ENCODE measurements at regions not wholly inside any gene's neighbourhood (a gene's known extent, or its start where the extent isn't known, plus 50 kb on each side); places are given as distances from the start of the nearest gene placed in this dataset.

- no peak for DNase-seq
- POLR2A ChIA-PET = no interaction called here
- intact Hi-C loops (cut with micrococcal nuclease) = no loop called here
- no peak overlapping the region for H3K27ac Mint-ChIP-seq
- TF ChIP-seq, protein P1, sequence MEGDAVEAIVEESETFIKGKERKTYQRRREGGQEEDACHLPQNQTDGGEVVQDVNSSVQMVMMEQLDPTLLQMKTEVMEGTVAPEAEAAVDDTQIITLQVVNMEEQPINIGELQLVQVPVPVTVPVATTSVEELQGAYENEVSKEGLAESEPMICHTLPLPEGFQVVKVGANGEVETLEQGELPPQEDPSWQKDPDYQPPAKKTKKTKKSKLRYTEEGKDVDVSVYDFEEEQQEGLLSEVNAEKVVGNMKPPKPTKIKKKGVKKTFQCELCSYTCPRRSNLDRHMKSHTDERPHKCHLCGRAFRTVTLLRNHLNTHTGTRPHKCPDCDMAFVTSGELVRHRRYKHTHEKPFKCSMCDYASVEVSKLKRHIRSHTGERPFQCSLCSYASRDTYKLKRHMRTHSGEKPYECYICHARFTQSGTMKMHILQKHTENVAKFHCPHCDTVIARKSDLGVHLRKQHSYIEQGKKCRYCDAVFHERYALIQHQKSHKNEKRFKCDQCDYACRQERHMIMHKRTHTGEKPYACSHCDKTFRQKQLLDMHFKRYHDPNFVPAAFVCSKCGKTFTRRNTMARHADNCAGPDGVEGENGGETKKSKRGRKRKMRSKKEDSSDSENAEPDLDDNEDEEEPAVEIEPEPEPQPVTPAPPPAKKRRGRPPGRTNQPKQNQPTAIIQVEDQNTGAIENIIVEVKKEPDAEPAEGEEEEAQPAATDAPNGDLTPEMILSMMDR (IDR thresholded peaks at IDR 0.05) = no peak
- H3K36me3 Mint-ChIP-seq (ENCODE audit: low read depth) = no peaks in the 10 kb centered on the region
- H3K9me3 Mint-ChIP-seq = no peaks in the 10 kb centered on the region
- CTCF ChIA-PET = interaction anchor here (1.3 to 1.5 kb wide), 2 partner anchors 10 to 14 kb away, joined by 5 read pairs; no protein-coding TSS in a partner anchor
- H3K4me3 Mint-ChIP-seq = no peak overlapping the region
- H3K4me1 Mint-ChIP-seq (ENCODE audit: low read depth) = no peaks in the 10 kb centered on the region
- ATAC-seq = no peak
- H3K27me3 Mint-ChIP-seq = peaks cover 3% of the 10 kb centered on the region
Observed at GRCh38 chr10:21068026-21068656, 171.0 kb upstream of the NEBL start.

DNA sequence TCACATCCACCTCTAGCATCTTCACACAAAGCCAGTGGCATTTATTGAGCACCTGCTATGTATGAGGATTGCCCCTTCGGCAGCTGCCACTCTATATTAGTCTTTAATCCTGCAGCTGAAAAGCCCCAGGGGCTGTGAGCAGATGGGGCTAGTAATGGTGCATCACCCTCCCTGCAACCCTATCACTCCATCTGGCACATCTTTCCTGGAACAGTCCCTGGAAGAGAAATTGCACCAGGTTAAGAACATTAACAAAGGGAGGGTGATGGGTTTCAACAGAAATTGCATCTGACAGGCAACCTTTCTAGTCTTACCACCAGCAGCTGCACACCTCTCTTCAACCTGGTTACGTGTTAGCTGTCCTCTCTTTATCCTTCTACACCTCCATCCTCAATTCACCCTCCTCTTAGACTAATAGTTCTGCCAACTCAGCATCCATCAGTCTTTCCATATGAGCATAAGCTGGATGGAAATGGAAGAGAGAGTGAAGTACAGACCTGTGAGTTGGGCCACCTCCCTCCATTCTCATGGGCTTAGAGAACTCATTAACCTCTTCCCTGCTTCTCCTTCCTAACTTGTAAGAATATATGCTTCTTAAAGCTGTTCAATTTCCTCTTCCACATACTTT, 168.6 kb upstream of the NEBL start:
- no peaks in the 10 kb centered on the region for H3K9me3 Mint-ChIP-seq
- H3K36me3 Mint-ChIP-seq (ENCODE audit: low read depth) = no peaks in the 10 kb centered on the region
- H3K4me3 Mint-ChIP-seq = no peak overlapping the region
- intact Hi-C loops (cut with micrococcal nuclease) = no loop called here
- ChIA-PET POLR2A (no interaction called here), CTCF (no interaction called here)
- no peaks in the 10 kb centered on the region for H3K27me3 Mint-ChIP-seq
- TF ChIP-seq, protein P1 (IDR thresholded peaks at IDR 0.05) = no peak
- no peak overlapping the region for H3K27ac Mint-ChIP-seq
- DNase-seq (no peak), ATAC-seq (no peak)
- H3K4me1 Mint-ChIP-seq (ENCODE audit: low read depth) = no peaks in the 10 kb centered on the region

- intact Hi-C loops (cut with micrococcal nuclease) = no loop called here
- Mint-ChIP-seq H3K36me3 (ENCODE audit: low read depth) (peaks cover 2% of the 10 kb centered on the region), H3K27me3 (no peaks in the 10 kb centered on the region), H3K9me3 (peaks cover 9% of the 10 kb centered on the region), H3K27ac (no peak overlapping the region), H3K4me3 (no peak overlapping the region), H3K4me1 (ENCODE audit: low read depth) (peaks cover 2% of the 10 kb centered on the region)
- TF ChIP-seq, protein P1 (IDR thresholded peaks at IDR 0.05) = no peak
- DNase-seq = no peak
- no peak for ATAC-seq
- POLR2A ChIA-PET = no interaction called here
- CTCF ChIA-PET = interaction anchor here (0.6 kb wide), 1 partner anchor 22 kb away, joined by 3 read pairs; no protein-coding TSS in a partner anchor
Observed at GRCh38 chr10:21061982-21062381, 164.9 kb upstream of the NEBL start.

DNA sequence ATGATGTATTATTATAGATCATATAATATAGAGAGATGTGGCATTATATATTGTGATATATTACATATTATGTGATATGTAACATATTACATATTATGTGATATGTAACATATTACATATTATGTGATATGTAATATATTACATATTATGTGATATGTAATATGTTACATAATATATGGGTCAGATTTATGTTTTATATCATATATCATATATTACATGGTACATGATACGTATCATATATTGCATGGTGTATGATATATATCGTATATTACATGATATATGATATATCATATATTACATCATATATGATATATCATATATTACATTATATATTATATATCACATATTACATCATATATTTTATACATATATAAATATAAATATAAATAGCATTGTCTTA, 164.1 kb upstream of the NEBL start:
- CTCF ChIA-PET = no interaction called here
- no peak for ATAC-seq
- intact Hi-C loops (cut with micrococcal nuclease) = no loop called here
- POLR2A ChIA-PET = no interaction called here
- no peak overlapping the region for H3K27ac Mint-ChIP-seq
- no peak overlapping the region for H3K4me3 Mint-ChIP-seq
- peaks cover 2% of the 10 kb centered on the region for H3K4me1 Mint-ChIP-seq (ENCODE audit: low read depth)
- peaks cover 9% of the 10 kb centered on the region for H3K9me3 Mint-ChIP-seq
- H3K36me3 Mint-ChIP-seq (ENCODE audit: low read depth) = peaks cover 2% of the 10 kb centered on the region
- TF ChIP-seq, protein P1 (IDR thresholded peaks at IDR 0.05) = no peak
- DNase-seq = no peak
- H3K27me3 Mint-ChIP-seq = no peaks in the 10 kb centered on the region

GRCh38 chr10:21060626-21061025, 163.5 kb upstream of the NEBL start:
- Mint-ChIP-seq H3K4me3 (no peak overlapping the region), H3K9me3 (peaks cover 11% of the 10 kb centered on the region), H3K27me3 (no peaks in the 10 kb centered on the region), H3K36me3 (ENCODE audit: low read depth) (peaks cover 2% of the 10 kb centered on the region), H3K27ac (no peak overlapping the region), H3K4me1 (ENCODE audit: low read depth) (peaks cover 4% of the 10 kb centered on the region)
- POLR2A ChIA-PET = no interaction called here
- DNase-seq (no peak), ATAC-seq (no peak)
- TF ChIP-seq, protein P1 (IDR thresholded peaks at IDR 0.05) = no peak
- CTCF ChIA-PET = no interaction called here
- intact Hi-C loops (cut with micrococcal nuclease) = no loop called here
